IMR-90 (cell line): ENCODE measurements at regions not wholly inside any gene's neighbourhood (a gene's known extent, or its start where the extent isn't known, plus 50 kb on each side); places are given as distances from the start of the nearest gene placed in this dataset.

ENCODE experiments used
- ATAC-seq: fragments of 200-7000 bp; cut with Tn5 transposase; 2 replicates; pipeline ENCODE4 v1.9.1; 2020; ENCODE audit warnings: low read depth, mild to moderate bottlenecking, moderate library complexity
- BruUV-seq: library from RNA; stranded (reverse); fragments of 400-500 nt; replicated peaks from 2 replicates; lab custom pipeline; 2021; lab: Mats Ljungman, UMichigan
- CTCF ChIA-PET: fragments of 300-600 bp; formaldehyde crosslinking; extraction: SDS; loops from one replicate; lab custom pipeline; 2021; ENCODE audit warnings: antibody characterized with exemption; lab: Yijun Ruan, JAX
- POLR2A ChIA-PET: fragments of 300-600 bp; sonication (Branson Sonifier 250); formaldehyde crosslinking; loops from one replicate; lab custom pipeline; 2022; ENCODE audit warnings: antibody characterized with exemption; ENCODE audit not compliant: unreplicated experiment; lab: Charles Lee
- DNase-seq: peaks from one replicate; pipeline ENCODE4 v3.0.0; 2013
- H2AFZ ChIP-seq: replicated peaks from 2 replicates; pipeline ENCODE3; 2013; ENCODE audit warnings: low read length, mild to moderate bottlenecking; ENCODE audit not compliant: poor library complexity
- H2AK5ac ChIP-seq: 2 replicates; pipeline ENCODE4 v1.6.1; 2013; ENCODE audit warnings: low read depth, low read length, inconsistent platforms
- H2AK9ac ChIP-seq: replicated peaks from 2 replicates; pipeline ENCODE3; 2013; ENCODE audit warnings: mild to moderate bottlenecking, low read depth, low read length, moderate library complexity; ENCODE audit not compliant: poor library complexity
- H2BK120ac ChIP-seq: 2 replicates; pipeline ENCODE4 v1.6.1; 2013; ENCODE audit warnings: low read depth, low read length, inconsistent platforms
- H2BK15ac ChIP-seq: 3 replicates; pipeline ENCODE4 v1.6.1; 2013; ENCODE audit warnings: low read depth, low read length, inconsistent platforms
- H2BK20ac ChIP-seq: 2 replicates; pipeline ENCODE4 v1.6.1; 2013; ENCODE audit warnings: low read depth, mild to moderate bottlenecking, inconsistent platforms, low read length, moderate library complexity
- H2BK5ac ChIP-seq: 2 replicates; pipeline ENCODE4 v1.6.1; 2013; ENCODE audit warnings: mild to moderate bottlenecking, low read depth, low read length, inconsistent platforms; ENCODE audit not compliant: poor library complexity, severe bottlenecking
- H3K14ac ChIP-seq: replicated peaks from 2 replicates; pipeline ENCODE4 v1.6.1; 2013; ENCODE audit warnings: low read depth, low read length, inconsistent platforms
- H3K18ac ChIP-seq: 2 replicates; pipeline ENCODE4 v1.6.1; 2013; ENCODE audit warnings: low read depth, low read length, control low read depth
- H3K23ac ChIP-seq: 2 replicates; pipeline ENCODE4 v1.6.1; 2013; ENCODE audit warnings: low read depth, low read length, inconsistent platforms
- H3K27ac ChIP-seq: 2 replicates; pipeline ENCODE4 v1.5.1; 2013; ENCODE audit warnings: mild to moderate bottlenecking, control low read depth, low read length; ENCODE audit not compliant: insufficient read depth
- H3K27me3 ChIP-seq: 2 replicates; pipeline ENCODE4 v1.6.1; 2013; ENCODE audit warnings: low read length; ENCODE audit not compliant: control insufficient read depth, insufficient read depth
- H3K36me3 ChIP-seq: 2 replicates; pipeline ENCODE4 v1.6.1; 2013; ENCODE audit warnings: low read length, mixed read lengths; ENCODE audit not compliant: control insufficient read depth, insufficient read depth
- H3K4ac ChIP-seq: 2 replicates; pipeline ENCODE4 v1.6.1; 2013; ENCODE audit warnings: low read depth, low read length, inconsistent platforms
- H3K4me1 ChIP-seq: 2 replicates; pipeline ENCODE4 v1.6.1; 2013; ENCODE audit warnings: low read length, mixed read lengths; ENCODE audit not compliant: control insufficient read depth, insufficient read depth
- H3K4me2 ChIP-seq: 2 replicates; pipeline ENCODE4 v1.6.1; 2013; ENCODE audit warnings: low read depth, mild to moderate bottlenecking, control low read depth, low read length, moderate library complexity
- H3K4me3 ChIP-seq: 2 replicates; pipeline ENCODE4 v1.5.1; 2013; ENCODE audit warnings: low read depth, mild to moderate bottlenecking, control low read depth, low read length, moderate library complexity; ENCODE audit not compliant: insufficient read depth
- H3K56ac ChIP-seq: 2 replicates; pipeline ENCODE4 v1.6.1; 2013; ENCODE audit warnings: low read length, inconsistent platforms; ENCODE audit not compliant: insufficient read depth; ENCODE audit errors: extremely low read depth
- H3K79me1 ChIP-seq, 2 experiments: 2 replicates each; pipeline ENCODE4 v1.6.1; 2013; ENCODE audit warnings: low read length in 2 of 2, inconsistent platforms in 1 of 2, low read depth in 1 of 2
- H3K9ac ChIP-seq: 2 replicates; pipeline ENCODE4 v1.6.1; 2013; ENCODE audit warnings: low read depth, low read length, control low read depth
- H3K9me1 ChIP-seq: 2 replicates; pipeline ENCODE4 v1.6.1; 2013; ENCODE audit warnings: low read length, inconsistent platforms; ENCODE audit not compliant: insufficient read depth
- H3K9me3 ChIP-seq: 2 replicates; pipeline ENCODE4 v1.6.1; 2013; ENCODE audit warnings: low read length; ENCODE audit not compliant: control insufficient read depth, insufficient read depth
- H4K20me1 ChIP-seq: 2 replicates; pipeline ENCODE4 v1.6.1; 2013; ENCODE audit warnings: low read length, inconsistent platforms; ENCODE audit not compliant: insufficient read depth
- H4K5ac ChIP-seq: 2 replicates; pipeline ENCODE4 v1.6.1; 2013; ENCODE audit warnings: mild to moderate bottlenecking, low read depth, low read length, control low read depth
- H4K8ac ChIP-seq, 2 experiments: 2 replicates each; pipeline ENCODE4 v1.6.1; 2013; ENCODE audit warnings: low read depth in 2 of 2, low read length in 2 of 2, control low read depth in 1 of 2, inconsistent platforms in 1 of 2
- H4K91ac ChIP-seq: 2 replicates; pipeline ENCODE4 v1.6.1; 2013; ENCODE audit warnings: low read depth, low read length, inconsistent platforms; ENCODE audit not compliant: insufficient read depth
- BHLHE40 ChIP-seq: fragments of 150-350 bp; IDR thresholded peaks from 2 replicates; pipeline ENCODE4 v1.6.1; 2016; ENCODE audit warnings: mild to moderate bottlenecking, low read depth, low read length
- CEBPB ChIP-seq: IDR thresholded peaks from 2 replicates; pipeline ENCODE4 v1.6.1; 2012; ENCODE audit warnings: low read depth, low read length, improper control_type of control experiment
- CHD1 ChIP-seq: IDR thresholded peaks from 2 replicates; pipeline ENCODE4 v1.6.1; 2012; ENCODE audit warnings: low read depth, low read length, improper control_type of control experiment
- CTCF ChIP-seq: conservative IDR thresholded peaks from 2 replicates; pipeline ENCODE4 v1.5.1; 2012; ENCODE audit warnings: mild to moderate bottlenecking, low read depth, low read length, improper control_type of control experiment
- ELK1 ChIP-seq: fragments of 150-350 bp; IDR thresholded peaks from 2 replicates; pipeline ENCODE4 v1.6.1; 2016; ENCODE audit warnings: low read depth, mild to moderate bottlenecking, low read length, moderate library complexity, borderline replicate concordance
- FOS ChIP-seq: fragments of 150-350 bp; IDR thresholded peaks from 2 replicates; pipeline ENCODE4 v1.6.1; 2016; ENCODE audit warnings: low read depth, low read length
- MAFK ChIP-seq: IDR thresholded peaks from 2 replicates; pipeline ENCODE4 v1.6.1; 2012; ENCODE audit warnings: low read depth, low read length, improper control_type of control experiment
- MAZ ChIP-seq: IDR thresholded peaks from 2 replicates; pipeline ENCODE4 v1.6.1; 2012; ENCODE audit warnings: low read depth, mild to moderate bottlenecking, low read length, improper control_type of control experiment, moderate library complexity, borderline replicate concordance
- MXI1 ChIP-seq: IDR thresholded peaks from 2 replicates; pipeline ENCODE4 v1.6.1; 2012; ENCODE audit warnings: low read depth, mild to moderate bottlenecking, low read length, moderate library complexity, borderline replicate concordance
- NFE2L2 ChIP-seq: fragments of 150-350 bp; IDR thresholded peaks from 2 replicates; pipeline ENCODE4 v1.6.1; 2016; ENCODE audit warnings: low read depth, mild to moderate bottlenecking, low read length
- POLR2A ChIP-seq: IDR thresholded peaks from 2 replicates; pipeline ENCODE4 v1.6.1; 2012; ENCODE audit warnings: mild to moderate bottlenecking, low read depth, low read length
- RAD21 ChIP-seq: IDR thresholded peaks from 2 replicates; pipeline ENCODE4 v1.6.1; 2012; ENCODE audit warnings: low read length, improper control_type of control experiment
- RCOR1 ChIP-seq: IDR thresholded peaks from 2 replicates; pipeline ENCODE4 v1.6.1; 2012; ENCODE audit warnings: mild to moderate bottlenecking, low read length, improper control_type of control experiment; ENCODE audit not compliant: insufficient replicate concordance
- RFX5 ChIP-seq: IDR thresholded peaks from 2 replicates; pipeline ENCODE4 v1.8.0; 2012; ENCODE audit warnings: low read depth, mild to moderate bottlenecking, low read length, moderate library complexity
- SMC3 ChIP-seq: fragments of 150-350 bp; IDR thresholded peaks from 2 replicates; pipeline ENCODE4 v1.6.1; 2016; ENCODE audit warnings: low read depth, mild to moderate bottlenecking, antibody characterized with exemption, low read length, moderate library complexity
- USF2 ChIP-seq: fragments of 150-350 bp; IDR thresholded peaks from 2 replicates; pipeline ENCODE4 v1.6.1; 2017; ENCODE audit warnings: mild to moderate bottlenecking, antibody characterized with exemption, low read length, low read depth
- WGBS, 2 experiments: methylation state at CpG; one replicate each; pipeline versions ENCODE4 v1.1.5 to v1.1.7; 2013; ENCODE audit warnings: missing lambda C conversion rate in 2 of 2; ENCODE audit not compliant: insufficient read length in 1 of 2; ENCODE audit errors: extremely low coverage in 2 of 2; 5-methylcytosine and 5-hydroxymethylcytosine counted together
- dilution Hi-C: fragments of 300-500 bp; cut with HindIII; formaldehyde crosslinking; loops from one replicate; pipeline ENCODE4 v1.14.3; 2018; ENCODE audit warnings: low sequenced_read_pairs; ENCODE audit not compliant: unreplicated experiment
- in situ Hi-C: fragments of 300-500 bp; cut with MboI; formaldehyde crosslinking; loops from 3 replicates; pipeline ENCODE4 v1.14.3; 2019; ENCODE audit warnings: low sequenced_read_pairs, inconsistent platforms, mixed read lengths
- intact Hi-C: fragments of 100-400 bp; cut with micrococcal nuclease; formaldehyde crosslinking; loops from 2 replicates; pipeline ENCODE4 v1.10.0; 2022

- Histone ChIP-seq H3K23ac (no peak overlapping the region), H3K14ac (no peak overlapping the region), H3K9me1 (no peaks in the 10 kb centered on the region), H3K9ac (no peak overlapping the region), H3K36me3 (no peaks in the 10 kb centered on the region), H3K9me3 (no peaks in the 10 kb centered on the region), H3K4ac (no peak overlapping the region), H4K20me1 (no peaks in the 10 kb centered on the region), H3K4me2 (no peak overlapping the region), H2AFZ (no peak overlapping the region), H2BK120ac (no peak overlapping the region), H3K56ac (no peak overlapping the region), H3K27ac (no peak overlapping the region), H4K91ac (no peak overlapping the region), H3K18ac (no peak overlapping the region), H3K27me3 (no peaks in the 10 kb centered on the region), H2AK9ac (no peak overlapping the region), H4K8ac (no peak overlapping the region), H2BK15ac (no peak overlapping the region), H3K4me1 (no peaks in the 10 kb centered on the region), H4K5ac (no peak overlapping the region), H2AK5ac (no peak overlapping the region), H3K79me1 (no peaks in the 10 kb centered on the region), H2BK20ac (no peak overlapping the region), H3K4me3 (no peak overlapping the region), H2BK5ac (no peak overlapping the region)
- ChIA-PET CTCF (no interaction called here), POLR2A (no interaction called here)
- in situ Hi-C loops, result no loop called here
- WGBS, 2 experiments, result no CpG with 5 or more reads among the region's 4 CpGs
- dilution Hi-C loops, result no loop called here
- DNase-seq (no peak), ATAC-seq (no peak)
- no TSS peak for BruUV-seq
- intact Hi-C loops, result no loop called here
- no peak for TF ChIP-seq CEBPB
- no peak for TF ChIP-seq MAFK
- no peak for TF ChIP-seq SMC3
- no peak for TF ChIP-seq MAZ
- TF ChIP-seq ELK1, result no peak
- TF ChIP-seq CTCF, result no peak
- TF ChIP-seq BHLHE40, result no peak
- TF ChIP-seq NFE2L2, result no peak
- no peak for TF ChIP-seq USF2
- TF ChIP-seq RFX5, result no peak
- TF ChIP-seq CHD1, result no peak
- no peak for TF ChIP-seq RCOR1
- TF ChIP-seq MXI1, result no peak
- TF ChIP-seq POLR2A, result no peak
- TF ChIP-seq RAD21, result no peak
- no peak for TF ChIP-seq FOS
Measured at GRCh38 chr4:60531776-60532379, 668.2 kb upstream of the ADGRL3 start.
